GM18520 (cell line): ENCODE measurements at regions not wholly inside any gene's neighbourhood (a gene's known extent, or its start where the extent isn't known, plus 50 kb on each side); places are given as distances from the start of the nearest gene placed in this dataset.
"Not testable (repeated sequence)": the region's sequence is repeated elsewhere in the genome, so short reads cannot be mapped to it uniquely, and the experiment has no call there.

ENCODE experiments used
- ATAC-seq: cut with Tn5 transposase; IDR thresholded peaks from one replicate; pipeline ENCODE4 v1.9.1; 2021; ENCODE audit not compliant: unreplicated experiment

DNA sequence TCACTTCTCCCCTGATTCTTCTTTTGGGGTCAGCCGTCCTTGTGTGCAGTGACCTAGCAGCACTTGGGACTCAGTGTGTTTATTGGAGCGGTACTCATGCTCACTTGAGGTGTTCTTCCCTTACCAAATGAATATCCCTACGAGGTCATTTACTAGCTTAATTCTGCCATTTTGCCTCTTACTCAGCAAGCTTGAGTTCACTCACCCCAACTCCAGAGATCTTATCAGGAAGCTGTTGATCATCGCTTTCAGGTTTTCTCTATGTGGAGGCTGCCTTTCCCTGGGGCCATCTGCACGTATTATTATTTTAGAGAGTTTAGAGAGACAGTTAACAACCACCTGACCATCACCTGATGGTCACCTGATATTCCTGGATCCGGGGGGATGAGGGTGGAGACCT, 1466.0 kb upstream of the GOT2 start:
- ATAC-seq: no peak

GRCh38 chr16:60199150-60199549, 1465.0 kb upstream of the GOT2 start:
- no peak for ATAC-seq

DNA sequence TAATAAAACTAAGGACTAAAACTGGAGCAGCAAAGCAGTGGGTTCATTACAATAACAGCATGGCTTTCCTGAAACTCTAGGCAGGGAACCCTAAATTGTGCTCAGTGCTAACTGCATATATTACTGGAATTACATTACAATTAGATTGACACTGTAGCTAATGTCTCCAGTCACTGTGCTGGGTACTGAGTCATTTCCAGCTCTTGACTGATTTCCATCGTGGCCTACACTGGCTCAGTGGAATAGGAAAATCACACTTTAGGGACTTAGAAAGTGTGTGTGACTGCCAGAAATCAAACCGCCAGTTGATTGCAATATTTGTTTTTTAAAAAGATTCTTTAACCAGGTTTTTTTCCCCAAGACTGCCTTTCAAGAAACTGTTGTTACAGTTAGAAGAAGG, 1447.4 kb upstream of the GOT2 start:
- no peak for ATAC-seq

DNA sequence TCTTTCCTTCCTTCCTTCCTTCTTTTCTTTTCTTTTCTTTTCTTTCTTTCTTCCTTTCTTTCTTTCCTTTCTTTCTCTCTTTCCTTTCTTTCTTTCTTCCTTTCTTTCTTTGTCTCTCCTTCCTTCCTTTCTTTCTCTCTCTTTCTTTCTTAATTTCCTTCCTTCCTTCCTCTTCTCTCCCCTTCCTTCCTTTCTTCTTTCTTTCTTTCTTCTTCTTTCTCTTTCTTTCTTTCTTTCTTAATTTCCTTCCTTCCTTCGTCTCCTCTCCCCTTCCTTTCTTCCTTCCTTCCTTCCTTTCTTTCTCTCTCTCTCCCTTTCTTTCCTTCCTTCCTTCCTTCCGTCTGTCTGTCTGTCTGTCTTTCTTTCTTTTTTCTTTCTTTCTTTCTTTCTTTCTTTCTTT, 1446.5 kb upstream of the GOT2 start:
- ATAC-seq: no peak

- no peak for ATAC-seq
Observed at GRCh38 chr16:60170196-60170595, 1436.1 kb upstream of the GOT2 start.

DNA sequence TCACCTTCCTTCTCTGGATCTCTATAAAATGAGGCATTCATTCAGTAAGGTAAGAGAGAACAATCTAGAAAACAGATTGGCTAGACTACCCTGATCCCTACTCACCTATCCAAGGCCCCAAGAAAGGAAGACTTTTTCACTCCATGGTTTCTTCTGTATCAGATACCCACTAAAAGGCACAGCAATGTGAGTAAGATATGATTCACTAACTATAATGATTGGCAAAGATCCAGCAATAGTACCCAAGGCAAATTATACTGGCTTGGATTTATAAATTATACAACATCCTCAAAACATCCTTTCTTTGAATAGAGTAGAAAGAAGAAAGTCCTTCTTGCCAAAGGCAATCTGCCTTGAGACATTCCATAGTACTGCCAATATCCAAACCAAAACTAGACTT, 1432.0 kb upstream of the GOT2 start:
- no peak for ATAC-seq

- no peak for ATAC-seq
Observed at GRCh38 chr16:60151987-60152386, 1417.9 kb upstream of the GOT2 start.

- ATAC-seq: no peak
Observed at GRCh38 chr16:60150907-60151306, 1416.8 kb upstream of the GOT2 start.

- ATAC-seq: no peak
Observed at GRCh38 chr16:60143348-60143705, 1409.2 kb upstream of the GOT2 start.

DNA sequence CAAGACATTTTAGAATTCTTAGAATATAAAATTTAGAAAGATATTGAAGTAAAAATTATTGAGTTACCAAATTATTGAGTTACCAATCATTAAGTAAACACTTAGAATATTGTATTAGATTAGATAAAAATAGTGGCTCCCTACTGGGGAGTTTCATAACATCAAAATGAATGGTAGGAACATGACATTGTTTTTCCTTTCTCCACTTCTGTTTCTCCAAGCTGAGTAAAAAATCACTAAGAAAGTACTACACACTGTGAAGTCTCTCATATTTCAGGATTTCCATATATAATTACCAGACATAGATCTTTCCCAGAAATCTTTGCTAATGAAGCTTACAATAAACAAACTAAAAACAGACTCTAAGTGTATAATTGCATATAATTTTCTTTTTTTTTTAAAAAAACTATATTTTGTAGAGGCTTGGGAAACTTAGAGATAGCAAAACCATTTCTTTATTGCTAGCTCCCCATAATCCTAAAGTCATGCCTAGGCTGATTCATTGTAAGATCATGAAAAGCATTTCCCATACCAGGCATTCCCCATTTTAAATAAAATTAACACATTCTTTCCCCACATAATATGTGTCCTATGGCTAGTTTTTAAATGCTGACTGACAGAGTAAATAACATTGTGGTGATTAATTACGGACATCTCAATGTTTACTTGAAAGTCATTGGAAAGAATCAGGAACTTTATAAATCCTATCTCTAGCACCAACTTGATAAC, 1408.7 kb upstream of the GOT2 start:
- ATAC-seq: no peak

DNA sequence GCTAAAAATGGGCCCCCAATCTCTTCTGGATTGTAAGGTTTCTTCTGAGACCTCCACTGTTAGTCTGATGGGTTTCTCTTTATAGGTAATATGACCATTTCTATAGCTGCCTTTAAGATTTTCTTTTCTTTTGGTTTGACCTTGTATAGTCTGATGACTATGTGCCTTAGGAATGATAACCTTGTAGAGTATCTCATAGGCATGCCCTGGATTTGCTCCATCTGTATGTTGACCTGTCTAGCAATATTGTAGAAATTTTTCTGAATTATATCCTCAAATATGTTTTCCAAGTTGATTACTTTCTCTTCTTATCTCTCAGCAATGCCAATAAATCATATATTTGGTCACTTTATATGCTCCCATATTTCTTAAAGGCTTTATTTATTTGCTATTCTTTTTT, 1403.8 kb upstream of the GOT2 start:
- ATAC-seq: no peak

DNA sequence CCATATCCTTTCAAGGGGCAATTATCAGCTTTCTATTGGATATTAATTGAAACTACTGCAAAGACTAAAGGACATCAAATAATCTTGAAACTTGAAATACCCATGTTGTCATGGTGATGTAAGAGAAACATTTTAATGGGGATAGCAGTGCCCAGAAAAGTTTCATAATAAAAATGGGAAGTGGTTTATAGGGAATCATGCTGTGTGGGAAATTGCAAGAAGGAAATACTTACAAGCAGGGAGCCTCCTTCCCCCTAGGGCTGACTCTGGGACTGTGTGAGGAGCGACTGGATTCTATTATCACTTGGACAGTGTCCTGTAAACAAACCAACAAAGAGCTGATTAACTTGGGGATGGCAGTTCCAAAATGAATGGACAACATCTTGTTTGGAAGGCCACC, 1393.1 kb upstream of the GOT2 start:
- ATAC-seq: no peak

- ATAC-seq: not testable (repeated sequence)
Observed at GRCh38 chr16:60126115-60126514, 1392.0 kb upstream of the GOT2 start.

- no peak for ATAC-seq
Observed at GRCh38 chr16:60123392-60124023, 1389.4 kb upstream of the GOT2 start.

- no peak for ATAC-seq
Observed at GRCh38 chr16:60120586-60120985, 1386.5 kb upstream of the GOT2 start.

DNA sequence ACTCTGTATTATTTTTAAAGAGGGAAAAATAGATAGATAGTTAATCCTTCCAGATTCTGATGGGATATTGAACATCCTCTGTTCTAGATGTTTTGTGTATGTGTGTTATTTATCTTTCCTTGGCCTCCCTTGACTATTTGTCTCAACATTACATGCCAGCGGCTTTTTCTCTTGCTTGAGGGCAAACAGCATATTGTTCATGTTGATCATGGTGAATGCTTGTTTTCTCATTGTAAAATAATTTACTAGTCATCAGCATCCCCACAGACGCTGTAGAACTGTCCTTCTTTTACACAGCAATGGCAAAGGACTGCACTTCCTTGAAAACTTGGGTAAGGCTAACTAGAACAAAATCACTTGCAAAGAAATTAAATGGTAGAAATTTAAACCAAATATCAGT, 1376.4 kb upstream of the GOT2 start:
- ATAC-seq: no peak

- ATAC-seq: no peak
Observed at GRCh38 chr16:60107871-60108270, 1373.8 kb upstream of the GOT2 start.

DNA sequence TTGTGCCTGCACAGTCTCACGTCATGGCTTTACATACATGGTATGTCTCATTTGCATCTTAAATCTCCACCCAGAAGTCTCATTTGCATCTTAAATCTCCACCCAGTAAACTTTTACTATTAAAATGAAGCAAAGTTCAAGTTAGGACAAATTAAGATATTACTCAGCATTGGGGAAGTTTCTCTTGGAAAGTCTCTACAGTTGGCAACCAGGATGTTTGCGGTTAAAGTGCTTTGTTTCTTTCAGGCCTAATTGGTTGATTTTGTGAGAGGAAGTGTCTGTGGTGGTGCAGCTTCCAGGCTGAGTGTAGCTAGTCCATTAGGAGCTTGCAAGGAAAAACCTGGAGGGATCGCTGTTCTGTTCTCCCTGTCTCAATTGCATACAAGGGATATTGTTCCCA, 1373.3 kb upstream of the GOT2 start:
- ATAC-seq: no peak

DNA sequence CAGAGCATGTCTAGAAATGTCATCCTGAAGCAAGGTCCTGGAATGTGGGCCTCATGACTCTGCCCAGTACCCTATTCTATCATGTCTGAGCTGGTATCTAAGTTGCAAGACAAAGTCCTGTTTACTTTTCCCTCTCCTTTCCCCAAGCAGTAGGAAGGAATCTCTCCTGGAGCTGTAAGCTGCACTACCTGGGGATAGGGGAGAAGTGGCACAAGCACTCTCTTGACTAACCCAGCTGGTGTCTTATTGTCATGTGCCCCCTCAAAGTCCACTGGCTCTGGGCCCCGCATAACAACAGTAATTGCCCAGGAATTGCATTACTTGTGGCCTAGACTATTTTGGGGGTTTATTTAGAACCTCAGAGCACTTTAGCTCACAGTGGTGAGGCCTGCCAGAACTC, 1366.3 kb upstream of the GOT2 start:
- no peak for ATAC-seq

DNA sequence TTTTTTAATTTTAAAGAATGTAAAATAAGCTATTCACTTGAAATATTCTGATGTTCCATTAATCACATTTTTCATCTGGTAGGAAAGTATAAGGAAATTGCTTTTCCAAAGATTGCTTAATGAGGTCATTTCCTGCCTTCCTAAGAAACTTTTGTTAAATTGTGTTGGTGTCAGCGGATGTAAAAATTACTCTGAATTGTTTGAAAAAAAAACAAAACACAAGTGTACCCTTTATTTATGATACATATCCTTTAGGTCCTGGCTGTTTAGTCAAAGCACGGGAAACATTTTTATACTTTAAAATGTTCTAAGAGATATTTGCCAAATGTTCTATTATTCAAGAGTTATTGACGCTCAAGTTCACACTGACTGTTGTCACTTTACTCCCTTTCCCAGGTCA, 1357.4 kb upstream of the GOT2 start:
- ATAC-seq: no peak

DNA sequence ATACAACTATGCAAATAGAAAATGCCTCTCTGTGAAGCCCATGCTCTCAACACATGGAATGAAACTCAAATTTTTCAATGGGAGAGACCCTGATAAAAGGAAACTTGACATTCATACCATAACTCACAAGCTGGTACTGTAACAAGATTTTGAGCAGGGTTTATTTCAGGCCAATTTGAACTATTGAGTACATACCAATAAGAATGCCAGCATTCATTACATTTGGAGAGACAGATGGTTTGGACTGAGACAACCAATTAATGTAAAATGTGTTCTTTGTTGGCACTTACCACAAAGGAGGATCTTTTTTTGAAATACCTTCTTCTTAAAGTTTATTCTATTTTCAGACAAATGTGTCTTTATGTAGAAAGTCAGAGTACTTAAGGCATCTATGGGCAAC, 1357.0 kb upstream of the GOT2 start:
- no peak for ATAC-seq

DNA sequence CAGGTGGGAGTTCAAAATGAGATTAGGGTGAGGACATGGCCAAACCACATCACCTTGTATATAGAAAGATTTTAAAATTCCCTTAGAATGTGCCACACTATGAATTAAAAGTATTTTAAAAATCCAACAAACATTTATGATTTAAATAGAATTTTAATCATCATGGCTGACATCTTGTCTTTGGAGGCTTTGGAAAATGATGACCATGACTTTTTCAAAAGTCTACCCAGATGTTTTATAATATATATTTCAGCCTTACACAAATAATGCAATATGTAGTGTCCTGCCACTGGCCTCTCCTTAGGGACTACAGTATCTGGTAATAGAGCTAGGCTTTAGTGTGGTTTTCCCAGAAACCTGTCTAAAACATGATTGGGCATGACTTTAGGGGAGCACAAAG, 1353.4 kb upstream of the GOT2 start:
- no peak for ATAC-seq

DNA sequence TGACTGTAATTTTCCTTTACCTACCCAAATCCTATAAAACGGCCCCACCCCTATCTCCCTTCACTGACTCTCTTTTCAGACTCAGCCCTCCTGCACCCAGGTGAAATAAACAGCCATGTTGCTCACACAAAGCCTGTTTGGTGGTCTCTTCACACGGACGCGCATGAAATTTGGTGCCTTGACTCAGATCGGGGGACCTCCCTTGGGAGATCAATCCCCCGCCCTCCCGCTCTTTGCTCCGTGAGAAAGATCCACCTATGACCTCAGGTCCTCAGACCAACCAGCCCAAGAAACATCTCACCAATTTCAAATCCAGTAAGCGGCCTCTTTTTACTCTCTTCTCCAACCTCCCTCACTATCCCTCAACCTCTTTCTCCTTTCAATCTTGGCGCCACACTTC, 1344.7 kb upstream of the GOT2 start:
- not testable (repeated sequence) for ATAC-seq
